ENCODE measurements at regions not wholly inside any gene's neighbourhood (a gene's known extent, or its start where the extent isn't known, plus 50 kb on each side); places are given as distances from the start of the nearest gene placed in this dataset.

DNA sequence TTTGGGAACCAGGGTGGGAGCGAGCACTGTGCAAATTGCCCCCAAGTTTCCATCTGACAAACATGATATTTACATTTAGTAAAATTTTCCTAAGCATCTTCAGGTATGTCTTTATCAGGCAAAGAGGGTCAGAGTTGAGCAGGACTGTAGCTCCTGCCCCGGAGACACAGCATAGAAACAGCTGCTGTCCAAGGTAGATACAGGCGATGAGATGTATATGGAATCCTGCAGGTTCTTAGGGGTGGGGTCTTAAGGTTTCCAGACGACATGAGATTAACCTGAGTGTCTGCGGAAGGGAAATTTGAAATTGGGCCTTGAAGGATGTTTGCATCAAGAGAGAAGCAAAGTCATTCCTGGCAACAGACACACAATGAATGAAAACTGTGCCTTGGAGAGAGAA is 998.8 kb downstream of the AACS start:
- ATAC-seq (no peak), DNase-seq (no peak)
- intact Hi-C loops (cut with micrococcal nuclease) = no loop called here

- no peak for ATAC-seq
- no peak for DNase-seq
- intact Hi-C loops (cut with micrococcal nuclease) = no loop called here
Observed at GRCh38 chr12:126067626-126068329, 1002.5 kb downstream of the AACS start.

- intact Hi-C loops (cut with micrococcal nuclease) = no loop called here
- DNase-seq (no peak), ATAC-seq (no peak)
Observed at GRCh38 chr12:126069549-126070165, 1004.4 kb downstream of the AACS start.

- no peak for DNase-seq
- ATAC-seq = no peak
- intact Hi-C loops (cut with micrococcal nuclease) = no loop called here
Observed at GRCh38 chr12:126076515-126076914, 1011.3 kb downstream of the AACS start.

DNA sequence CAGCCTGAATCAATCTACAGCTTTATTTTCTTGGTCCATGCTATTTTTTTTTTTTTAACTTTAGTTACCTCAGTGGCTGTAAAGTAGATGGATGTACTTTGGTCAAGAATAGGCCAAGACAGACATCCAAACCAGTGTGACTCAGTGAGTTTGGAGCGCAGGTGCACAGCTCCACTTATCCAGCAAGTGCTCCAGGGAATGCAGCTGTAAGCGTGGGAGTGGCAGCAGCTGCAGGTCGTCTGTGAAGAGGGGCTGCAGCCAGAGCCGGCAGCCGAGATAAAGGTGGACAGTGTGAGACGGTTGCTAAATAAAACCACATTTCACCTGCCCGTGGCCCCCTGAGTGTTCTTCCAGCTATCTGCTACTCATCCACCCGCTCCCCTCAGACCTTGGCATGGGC is 1018.7 kb downstream of the AACS start:
- DNase-seq = no peak
- no peak for ATAC-seq
- intact Hi-C loops (cut with micrococcal nuclease) = no loop called here

- ATAC-seq = no peak
- DNase-seq = no peak
- intact Hi-C loops (cut with micrococcal nuclease) = no loop called here
Observed at GRCh38 chr12:126084480-126084879, 1019.2 kb downstream of the AACS start.

DNA sequence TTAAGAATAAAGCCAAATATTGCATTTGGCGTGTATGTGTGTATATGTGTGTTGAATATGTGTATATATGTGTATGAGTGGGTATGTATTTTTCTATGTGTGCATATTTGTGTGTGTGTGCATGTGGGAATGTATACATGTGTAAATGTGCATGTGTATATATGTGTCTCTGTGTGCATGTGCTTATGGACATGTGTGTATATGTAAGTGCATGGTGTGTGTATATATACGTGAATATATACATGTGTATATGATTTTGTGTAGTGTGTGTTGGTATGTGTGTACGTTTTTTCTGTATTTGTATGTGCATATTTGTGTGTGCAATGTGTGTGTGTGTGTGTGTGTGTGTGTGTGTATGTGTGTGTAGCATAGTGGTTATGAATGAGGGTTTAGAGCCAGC is 1021.0 kb downstream of the AACS start:
- ATAC-seq = no peak
- no peak for DNase-seq
- intact Hi-C loops (cut with micrococcal nuclease) = no loop called here

- DNase-seq = no peak
- intact Hi-C loops (cut with micrococcal nuclease) = no loop called here
- no peak for ATAC-seq
Observed at GRCh38 chr12:126087692-126088091, 1022.5 kb downstream of the AACS start.

- intact Hi-C loops (cut with micrococcal nuclease) = no loop called here
- ATAC-seq = no peak
- no peak for DNase-seq
Observed at GRCh38 chr12:126093908-126094307, 1028.7 kb downstream of the AACS start.

DNA sequence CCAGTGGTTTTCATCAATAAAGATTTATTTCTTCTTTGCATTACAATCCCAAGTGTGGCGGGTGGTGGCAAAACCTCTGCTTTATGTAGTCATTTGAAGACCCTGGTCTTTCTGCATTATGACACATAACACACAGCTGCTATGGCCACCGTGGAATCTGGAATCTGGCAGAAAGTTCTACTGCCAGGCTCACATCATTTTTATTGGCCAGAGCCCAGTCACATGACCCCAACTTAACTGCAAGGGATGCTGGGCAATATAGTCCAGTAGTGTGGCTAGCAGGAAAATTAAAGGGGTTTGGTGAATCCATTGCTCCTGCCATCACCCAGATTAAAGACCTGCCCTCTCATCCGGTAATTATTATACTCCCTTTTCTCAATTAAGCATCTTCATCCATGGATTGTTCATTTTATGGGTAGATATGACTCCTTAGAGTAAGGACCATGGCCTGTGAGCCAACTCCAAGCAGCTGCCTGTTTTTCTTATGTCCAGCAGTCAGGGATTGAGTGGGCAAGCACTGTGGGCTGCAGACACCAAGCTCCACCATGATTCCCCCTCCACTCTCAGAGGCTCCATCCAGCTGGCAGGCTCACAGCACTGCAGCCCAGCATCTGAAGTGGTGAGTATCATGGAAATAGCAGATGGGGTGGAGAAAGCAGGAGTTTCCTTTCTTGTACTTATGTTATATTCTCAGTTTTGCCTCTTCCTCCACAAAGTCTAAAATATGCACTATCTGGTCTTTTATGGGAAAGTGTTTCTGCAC is 1030.7 kb downstream of the AACS start:
- no peak for ATAC-seq
- intact Hi-C loops (cut with micrococcal nuclease) = no loop called here
- no peak for DNase-seq

DNA sequence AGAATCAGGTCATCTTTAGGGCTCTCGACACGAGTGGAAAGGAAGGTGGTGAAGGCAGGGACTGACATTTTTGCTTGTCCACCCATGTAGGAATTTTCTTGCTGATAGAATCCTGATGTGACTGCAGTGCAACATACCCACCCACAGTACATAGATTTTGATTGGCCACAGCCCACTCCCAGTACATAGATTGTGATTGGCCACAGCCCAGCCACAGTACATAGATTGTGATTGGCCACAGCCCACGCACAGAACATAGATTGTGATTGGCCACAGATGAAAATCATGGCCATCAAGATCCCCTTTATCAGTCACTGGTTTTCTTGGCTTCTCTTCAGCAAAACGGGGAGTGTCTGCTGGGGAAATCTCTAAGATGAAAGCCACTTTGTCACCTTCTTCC is 1041.5 kb downstream of the AACS start:
- intact Hi-C loops (cut with micrococcal nuclease) = no loop called here
- ATAC-seq (no peak), DNase-seq (no peak)

GRCh38 chr12:126107659-126108058 is 1042.4 kb downstream of the AACS start:
- DNase-seq = no peak
- ATAC-seq = no peak
- intact Hi-C loops (cut with micrococcal nuclease) = no loop called here

- DNase-seq (no peak), ATAC-seq (no peak)
- intact Hi-C loops (cut with micrococcal nuclease) = no loop called here
Observed at GRCh38 chr12:126108247-126108646, 1043.0 kb downstream of the AACS start.

DNA sequence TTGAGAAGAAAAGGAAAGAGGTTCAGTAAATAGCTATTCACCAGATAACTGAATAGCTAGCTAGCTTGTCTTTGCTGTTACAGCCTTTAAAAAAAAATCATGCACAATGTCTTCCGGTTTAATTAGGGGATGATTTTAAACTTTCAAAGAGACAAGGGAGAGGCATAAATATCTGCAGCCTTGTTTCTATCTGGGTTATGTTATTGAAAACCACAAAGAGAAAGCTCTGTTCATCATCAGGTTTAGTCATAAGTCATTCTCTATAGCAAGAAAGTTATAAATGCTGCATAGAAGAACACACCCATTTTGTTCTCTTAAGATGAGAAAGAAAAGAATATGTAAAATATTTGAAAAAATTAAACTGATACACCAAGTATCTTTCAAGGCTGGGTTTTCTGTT is 1046.9 kb downstream of the AACS start:
- no peak for ATAC-seq
- no peak for DNase-seq
- intact Hi-C loops (cut with micrococcal nuclease) = no loop called here

GRCh38 chr12:126112849-126113248 is 1047.6 kb downstream of the AACS start:
- DNase-seq (no peak), ATAC-seq (no peak)
- intact Hi-C loops (cut with micrococcal nuclease) = no loop called here

GRCh38 chr12:126114441-126114840 is 1049.2 kb downstream of the AACS start:
- ATAC-seq (no peak), DNase-seq (no peak)
- intact Hi-C loops (cut with micrococcal nuclease) = no loop called here

DNA sequence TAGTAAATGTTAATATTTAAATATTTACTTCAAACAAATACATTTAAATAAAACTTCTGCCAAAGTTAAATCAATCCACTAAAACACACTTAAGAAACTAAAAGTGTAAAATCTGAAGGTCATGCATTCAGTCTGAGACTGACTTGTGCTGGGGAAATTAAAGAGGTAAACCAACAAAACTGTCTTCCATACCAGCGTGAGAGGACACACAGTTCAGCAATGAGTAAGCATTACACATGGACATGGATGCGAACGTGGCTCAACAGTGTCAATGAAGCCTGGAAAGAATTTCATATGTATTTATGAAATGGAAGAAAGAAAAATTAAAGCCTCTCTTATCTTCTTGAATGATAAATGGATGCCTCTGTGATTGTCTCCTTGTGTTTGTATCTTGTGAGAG is 1052.3 kb downstream of the AACS start:
- DNase-seq = no peak
- intact Hi-C loops (cut with micrococcal nuclease) = no loop called here
- no peak for ATAC-seq

- DNase-seq (no peak), ATAC-seq (no peak)
- intact Hi-C loops (cut with micrococcal nuclease) = no loop called here
Observed at GRCh38 chr12:126139355-126139754, 1074.1 kb downstream of the AACS start.

- intact Hi-C loops (cut with micrococcal nuclease) = no loop called here
- ATAC-seq (no peak), DNase-seq (no peak)
Observed at GRCh38 chr12:126144603-126145002, 1079.4 kb downstream of the AACS start.

- intact Hi-C loops (cut with micrococcal nuclease) = no loop called here
Observed at GRCh38 chr12:126147321-126147720, 1082.1 kb downstream of the AACS start.

More at GRCh38 chr12:126147321-126147720, 1082.1 kb downstream of the AACS start:
- ATAC-seq (no peak), DNase-seq (no peak)
